Endothelial cell (in vitro differentiated cells): ENCODE measurements at regions not wholly inside any gene's neighbourhood (a gene's known extent, or its start where the extent isn't known, plus 50 kb on each side); places are given as distances from the start of the nearest gene placed in this dataset.

ENCODE experiments used
- DNase-seq: peaks from one replicate; pipeline ENCODE4 v3.0.0; 2021; ENCODE audit warnings: low spot score
- H3K27ac Mint-ChIP-seq: one replicate; pipeline ENCODE4 v1.8.0; 2021; ENCODE audit warnings: mixed read lengths, inconsistent platforms; ENCODE audit not compliant: unreplicated experiment
- H3K27me3 Mint-ChIP-seq: one replicate; pipeline ENCODE4 v1.8.0; 2021; ENCODE audit warnings: mild to moderate bottlenecking, moderate library complexity, mixed read lengths, inconsistent platforms; ENCODE audit not compliant: unreplicated experiment
- H3K36me3 Mint-ChIP-seq: one replicate; pipeline ENCODE4 v1.8.0; 2021; ENCODE audit warnings: mild to moderate bottlenecking, low read depth, mixed read lengths, inconsistent platforms; ENCODE audit not compliant: unreplicated experiment
- H3K4me1 Mint-ChIP-seq: one replicate; pipeline ENCODE4 v1.8.0; 2021; ENCODE audit warnings: mild to moderate bottlenecking, mixed read lengths, inconsistent platforms; ENCODE audit not compliant: unreplicated experiment
- H3K4me3 Mint-ChIP-seq: one replicate; pipeline ENCODE4 v1.8.0; 2021; ENCODE audit warnings: mild to moderate bottlenecking, mixed read lengths, inconsistent platforms; ENCODE audit not compliant: unreplicated experiment
- H3K9me3 Mint-ChIP-seq: one replicate; pipeline ENCODE4 v1.8.0; 2021; ENCODE audit warnings: mixed read lengths, inconsistent platforms; ENCODE audit not compliant: unreplicated experiment
- CTCF ChIP-seq: fragments of 200-600 bp; sonication (generic); IDR thresholded peaks from one replicate; pipeline ENCODE4 v1.5.0; 2021; ENCODE audit warnings: antibody characterized with exemption; ENCODE audit not compliant: unreplicated experiment

DNA sequence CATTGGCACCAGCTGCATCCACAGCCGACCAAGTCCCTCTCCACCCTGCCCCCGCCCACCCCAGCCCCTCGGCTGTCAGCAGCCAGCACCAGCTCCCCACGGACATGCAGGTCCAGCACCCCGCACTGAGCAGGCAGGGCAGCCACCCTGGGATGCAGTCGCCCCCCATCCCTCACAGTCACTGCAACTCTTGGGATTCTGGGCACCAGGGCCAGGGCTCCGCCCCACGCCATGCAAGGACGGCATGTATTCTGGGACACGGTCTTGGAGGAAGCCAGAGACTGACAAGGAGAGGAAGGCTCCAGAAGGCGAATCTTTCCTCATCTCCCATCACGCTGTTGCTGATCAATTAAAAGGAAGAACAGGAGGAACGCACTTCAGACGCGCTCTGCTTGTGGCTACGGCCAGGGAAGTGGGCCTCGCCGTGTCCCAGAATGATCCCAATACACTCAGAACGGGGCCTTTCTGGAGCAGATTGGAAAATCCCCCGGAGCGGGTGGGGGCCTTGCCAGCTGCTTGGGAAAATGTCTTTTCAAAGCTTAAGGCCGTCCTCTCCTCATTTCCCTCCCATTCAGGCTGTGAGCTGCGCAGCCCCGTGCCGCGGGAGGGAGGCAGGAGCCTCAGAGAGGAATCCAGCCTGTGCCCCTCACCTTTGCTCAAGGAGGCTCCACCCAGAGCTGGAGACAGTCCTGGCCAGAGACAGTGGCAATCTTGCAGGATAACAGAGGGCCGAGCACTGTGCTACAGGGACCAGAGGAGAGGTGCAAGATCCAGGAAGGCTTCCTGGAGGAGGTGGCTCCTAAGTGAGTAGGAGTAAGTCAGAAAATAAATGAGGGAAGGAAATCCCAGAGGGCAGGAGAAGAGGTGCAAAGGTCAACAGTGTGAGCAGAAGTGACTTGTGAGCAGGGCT is 54.1 kb upstream of the DIO3 start:
- peaks cover 4% of the 10 kb centered on the region for H3K27me3 Mint-ChIP-seq
- DNase-seq = no peak
- H3K4me1 Mint-ChIP-seq = peaks cover 3% of the 10 kb centered on the region
- no peaks in the 10 kb centered on the region for H3K36me3 Mint-ChIP-seq
- H3K4me3 Mint-ChIP-seq = no peak overlapping the region
- H3K27ac Mint-ChIP-seq = no peak overlapping the region
- no peaks in the 10 kb centered on the region for H3K9me3 Mint-ChIP-seq
- no peak for TF ChIP-seq CTCF

- H3K4me1 Mint-ChIP-seq = peaks cover 3% of the 10 kb centered on the region
- H3K36me3 Mint-ChIP-seq = no peaks in the 10 kb centered on the region
- H3K27me3 Mint-ChIP-seq = peaks cover 4% of the 10 kb centered on the region
- TF ChIP-seq CTCF = no peak
- no peak overlapping the region for H3K27ac Mint-ChIP-seq
- DNase-seq = no peak
- no peak overlapping the region for H3K4me3 Mint-ChIP-seq
- H3K9me3 Mint-ChIP-seq = no peaks in the 10 kb centered on the region
Observed at GRCh38 chr14:101507836-101508150, 53.5 kb upstream of the DIO3 start.

GRCh38 chr14:101508196-101508947 is 52.9 kb upstream of the DIO3 start:
- H3K27ac Mint-ChIP-seq = no peak overlapping the region
- no peaks in the 10 kb centered on the region for H3K36me3 Mint-ChIP-seq
- no peak for DNase-seq
- peaks cover 4% of the 10 kb centered on the region for H3K27me3 Mint-ChIP-seq
- no peaks in the 10 kb centered on the region for H3K9me3 Mint-ChIP-seq
- H3K4me1 Mint-ChIP-seq = peaks cover 3% of the 10 kb centered on the region
- no peak for TF ChIP-seq CTCF
- H3K4me3 Mint-ChIP-seq = no peak overlapping the region

DNA sequence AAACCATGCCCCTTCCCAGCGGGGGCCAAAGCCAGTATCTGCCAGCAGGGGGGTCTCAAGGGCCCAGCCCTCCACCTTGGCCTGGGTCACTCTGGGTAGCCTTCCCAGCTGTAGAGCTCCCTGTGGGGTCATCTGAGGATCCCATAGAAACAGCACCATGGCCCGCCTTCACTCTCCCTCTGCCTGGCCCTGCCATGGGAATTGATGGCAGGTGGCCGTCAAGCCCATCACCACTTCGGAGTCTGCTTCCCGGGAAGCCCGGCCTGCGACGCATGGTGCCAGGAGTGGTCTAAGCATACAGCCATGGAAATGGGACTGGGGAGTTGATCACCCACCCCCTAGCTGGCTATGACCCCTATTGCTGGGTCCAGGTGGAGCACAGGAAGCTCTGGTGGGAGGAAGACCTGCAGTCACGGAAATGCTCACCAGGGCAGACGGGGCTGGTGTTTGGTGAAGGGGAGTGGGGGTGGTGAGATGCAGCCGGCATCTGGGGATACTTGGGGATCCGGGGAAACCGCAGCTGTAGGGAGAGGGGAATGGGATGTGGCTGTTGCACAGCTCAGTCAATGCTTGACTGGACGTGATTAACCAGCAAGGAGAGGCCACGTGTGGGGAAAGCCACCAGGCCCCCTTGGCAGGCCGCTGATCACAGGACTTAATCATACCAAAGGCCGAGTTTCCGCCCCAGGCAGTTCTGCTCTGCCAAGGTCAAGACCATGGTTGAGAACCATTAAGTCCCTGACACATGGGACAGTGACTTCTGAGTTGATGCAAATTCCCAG is 52.2 kb upstream of the DIO3 start:
- Mint-ChIP-seq H3K4me1 (peaks cover 3% of the 10 kb centered on the region), H3K4me3 (no peak overlapping the region), H3K36me3 (no peaks in the 10 kb centered on the region), H3K9me3 (no peaks in the 10 kb centered on the region), H3K27me3 (peaks cover 1% of the 10 kb centered on the region), H3K27ac (no peak overlapping the region)
- DNase-seq = no peak
- no peak for TF ChIP-seq CTCF
